ENCODE measurements at regions not wholly inside any gene's neighbourhood (a gene's known extent, or its start where the extent isn't known, plus 50 kb on each side); places are given as distances from the start of the nearest gene placed in this dataset.

DNA sequence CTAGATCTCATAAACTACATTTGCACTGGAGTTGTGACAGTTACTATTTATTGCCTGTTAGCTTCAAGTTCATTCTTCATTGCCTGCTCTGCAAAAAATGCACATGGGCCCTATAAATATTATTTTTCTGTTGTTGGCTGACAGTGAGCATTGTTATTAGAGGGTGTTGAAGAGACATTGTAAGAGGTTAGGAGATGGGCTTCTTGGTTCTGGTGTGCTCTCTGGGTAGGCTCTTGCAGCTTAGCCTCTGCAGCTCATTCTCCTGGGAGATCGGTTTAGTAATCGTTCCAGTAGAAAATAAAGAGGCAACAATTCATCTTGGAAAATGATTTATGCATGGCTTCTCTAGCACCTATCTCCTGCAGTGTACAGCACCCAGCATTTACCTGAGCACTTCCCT lies 113.8 kb upstream of the SCN7A start:
- TF ChIP-seq, protein P1, sequence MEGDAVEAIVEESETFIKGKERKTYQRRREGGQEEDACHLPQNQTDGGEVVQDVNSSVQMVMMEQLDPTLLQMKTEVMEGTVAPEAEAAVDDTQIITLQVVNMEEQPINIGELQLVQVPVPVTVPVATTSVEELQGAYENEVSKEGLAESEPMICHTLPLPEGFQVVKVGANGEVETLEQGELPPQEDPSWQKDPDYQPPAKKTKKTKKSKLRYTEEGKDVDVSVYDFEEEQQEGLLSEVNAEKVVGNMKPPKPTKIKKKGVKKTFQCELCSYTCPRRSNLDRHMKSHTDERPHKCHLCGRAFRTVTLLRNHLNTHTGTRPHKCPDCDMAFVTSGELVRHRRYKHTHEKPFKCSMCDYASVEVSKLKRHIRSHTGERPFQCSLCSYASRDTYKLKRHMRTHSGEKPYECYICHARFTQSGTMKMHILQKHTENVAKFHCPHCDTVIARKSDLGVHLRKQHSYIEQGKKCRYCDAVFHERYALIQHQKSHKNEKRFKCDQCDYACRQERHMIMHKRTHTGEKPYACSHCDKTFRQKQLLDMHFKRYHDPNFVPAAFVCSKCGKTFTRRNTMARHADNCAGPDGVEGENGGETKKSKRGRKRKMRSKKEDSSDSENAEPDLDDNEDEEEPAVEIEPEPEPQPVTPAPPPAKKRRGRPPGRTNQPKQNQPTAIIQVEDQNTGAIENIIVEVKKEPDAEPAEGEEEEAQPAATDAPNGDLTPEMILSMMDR (IDR thresholded peaks at IDR 0.05), result no peak
- TF ChIP-seq POLR2A (IDR thresholded peaks at IDR 0.05), result no peak

Measured in body of pancreas (tissue), 4 donors.